B cell (primary cell): ENCODE measurements at regions not wholly inside any gene's neighbourhood (a gene's known extent, or its start where the extent isn't known, plus 50 kb on each side); places are given as distances from the start of the nearest gene placed in this dataset.

ENCODE experiments used
- ATAC-seq: fragments of 200-7000 bp; cut with Tn5 transposase; one replicate; pipeline ENCODE4 v1.10.0; 2021; ENCODE audit warnings: low read depth, mild to moderate bottlenecking, moderate number of reproducible peaks, moderate library complexity
- CTCF ChIA-PET: fragments of 350-600 bp; sonication (Branson Sonifier 250); formaldehyde crosslinking; loops from one replicate; lab custom pipeline; 2021; ENCODE audit warnings: antibody characterized with exemption, inconsistent platforms; lab: Charles Lee
- POLR2A ChIA-PET: fragments of 350-600 bp; sonication (Branson Sonifier 250); formaldehyde crosslinking; loops from one replicate; lab custom pipeline; 2021; ENCODE audit warnings: antibody characterized with exemption; lab: Charles Lee
- DNase-seq: peaks from one replicate; pipeline ENCODE4 v3.0.0; 2013
- H2AFZ ChIP-seq: 2 replicates; pipeline ENCODE4 v1.6.1; 2012; ENCODE audit warnings: mild to moderate bottlenecking, low read depth, low read length; ENCODE audit not compliant: insufficient read depth, poor library complexity, severe bottlenecking
- H3K27ac ChIP-seq, 2 donors: 1 replicate in 1 of 2; 2 replicates in 1 of 2; pipeline ENCODE4 v1.5.1; 2012 to 2013; ENCODE audit warnings: low read length in 2 of 2, mild to moderate bottlenecking in 2 of 2, moderate library complexity in 1 of 2
- H3K27me3 ChIP-seq, 4 experiments: fragments of 200-600 bp in 1 of 4; sonication (generic) in 1 of 4; replicated peaks in 1 of 4; 1 replicate in 2 of 4; 2 replicates in 2 of 4; pipeline versions ENCODE4 v1.6.1 to v1.7.0; 2013 to 2016; ENCODE audit warnings: low read length in 3 of 4, mild to moderate bottlenecking in 2 of 4, mixed read lengths in 1 of 4, moderate library complexity in 1 of 4; ENCODE audit not compliant: insufficient read depth in 4 of 4, control insufficient read depth in 3 of 4; ENCODE audit errors: control extremely low read depth in 1 of 4
- H3K36me3 ChIP-seq, 2 experiments: replicated peaks in 1 of 2; 1 replicate in 1 of 2; 2 replicates in 1 of 2; pipeline versions ENCODE4 v1.6.1 to v1.7.1; 2013; ENCODE audit warnings: low read length in 1 of 2; ENCODE audit not compliant: insufficient read depth in 2 of 2, control insufficient read depth in 1 of 2; ENCODE audit errors: control extremely low read depth in 1 of 2, extremely low read depth in 1 of 2
- H3K4me1 ChIP-seq, 2 donors: fragments of 200-600 bp in 1 of 2; sonication (generic) in 1 of 2; 1 replicate in 1 of 2; 2 replicates in 1 of 2; pipeline versions ENCODE4 v1.5.1 to v1.6.1; 2013 to 2017; ENCODE audit warnings: low read length in 2 of 2; ENCODE audit not compliant: control insufficient read depth in 2 of 2, insufficient read depth in 2 of 2
- H3K4me2 ChIP-seq: replicated peaks from 2 replicates; pipeline ENCODE3; 2012; ENCODE audit warnings: mild to moderate bottlenecking, low read depth, low read length; ENCODE audit not compliant: poor library complexity, severe bottlenecking
- H3K4me3 ChIP-seq, 5 experiments: fragments of 200-600 bp in 1 of 5; sonication (generic) in 1 of 5; 1 replicate in 3 of 5; 2 replicates in 2 of 5; pipeline versions ENCODE4 v1.5.1 to v1.7.0; 2011 to 2016; ENCODE audit warnings: low read length in 4 of 5, mild to moderate bottlenecking in 4 of 5, low read depth in 2 of 5, control low read depth in 1 of 5, moderate library complexity in 1 of 5; ENCODE audit not compliant: insufficient read depth in 1 of 5; ENCODE audit errors: control extremely low read depth in 1 of 5, extremely low read depth in 1 of 5
- H3K79me2 ChIP-seq: fragments of 200-600 bp; sonication (generic); one replicate; pipeline ENCODE4 v1.6.0; 2016; ENCODE audit warnings: low read length; ENCODE audit not compliant: control insufficient read depth, insufficient read depth
- H3K9ac ChIP-seq: fragments of 200-600 bp; sonication (generic); 2 replicates; pipeline ENCODE4 v1.6.1; 2017; ENCODE audit warnings: mild to moderate bottlenecking, low read length, moderate library complexity
- H3K9me3 ChIP-seq, 3 donors: one replicate each; pipeline versions ENCODE4 v1.6.1 to v1.7.1; 2013; ENCODE audit warnings: low read length in 2 of 3; ENCODE audit not compliant: control insufficient read depth in 2 of 3, insufficient read depth in 1 of 3; ENCODE audit errors: control extremely low read depth in 1 of 3
- H4K20me1 ChIP-seq: 2 replicates; pipeline ENCODE4 v1.6.0; 2012; ENCODE audit warnings: mild to moderate bottlenecking, low read length; ENCODE audit not compliant: insufficient read depth, control insufficient read depth, poor library complexity, severe bottlenecking
- H3K27ac Mint-ChIP-seq: one replicate; pipeline ENCODE4 v1.8.0; 2021; ENCODE audit warnings: mixed read lengths
- H3K27me3 Mint-ChIP-seq: one replicate; pipeline ENCODE4 v1.8.0; 2021; ENCODE audit warnings: mixed read lengths
- H3K4me1 Mint-ChIP-seq: one replicate; pipeline ENCODE4 v1.8.0; 2021; ENCODE audit warnings: mixed read lengths
- H3K4me3 Mint-ChIP-seq: one replicate; pipeline ENCODE4 v1.8.0; 2021; ENCODE audit warnings: mixed read lengths
- H3K9me3 Mint-ChIP-seq: one replicate; pipeline ENCODE4 v1.8.0; 2022; ENCODE audit warnings: mixed read lengths; ENCODE audit not compliant: insufficient read depth
- CTCF ChIP-seq: fragments of 200-600 bp; IDR thresholded peaks from one replicate; pipeline ENCODE4 v1.8.0; 2022; ENCODE audit warnings: antibody characterized with exemption, mild to moderate bottlenecking
- EZH2 ChIP-seq: IDR thresholded peaks from 2 replicates; pipeline ENCODE4 v1.6.1; 2012; ENCODE audit warnings: borderline replicate concordance, low read depth, mild to moderate bottlenecking, moderate library complexity, low read length; ENCODE audit not compliant: insufficient read depth, poor library complexity, severe bottlenecking
- WGBS: methylation state at CpG from one replicate; pipeline ENCODE4 v1.1.5; 2013; ENCODE audit warnings: missing lambda C conversion rate; ENCODE audit not compliant: insufficient coverage; 5-methylcytosine and 5-hydroxymethylcytosine counted together
- intact Hi-C: fragments of 100-400 bp; cut with micrococcal nuclease; formaldehyde crosslinking; loops from one replicate; pipeline ENCODE4 v1.10.0; 2022

DNA sequence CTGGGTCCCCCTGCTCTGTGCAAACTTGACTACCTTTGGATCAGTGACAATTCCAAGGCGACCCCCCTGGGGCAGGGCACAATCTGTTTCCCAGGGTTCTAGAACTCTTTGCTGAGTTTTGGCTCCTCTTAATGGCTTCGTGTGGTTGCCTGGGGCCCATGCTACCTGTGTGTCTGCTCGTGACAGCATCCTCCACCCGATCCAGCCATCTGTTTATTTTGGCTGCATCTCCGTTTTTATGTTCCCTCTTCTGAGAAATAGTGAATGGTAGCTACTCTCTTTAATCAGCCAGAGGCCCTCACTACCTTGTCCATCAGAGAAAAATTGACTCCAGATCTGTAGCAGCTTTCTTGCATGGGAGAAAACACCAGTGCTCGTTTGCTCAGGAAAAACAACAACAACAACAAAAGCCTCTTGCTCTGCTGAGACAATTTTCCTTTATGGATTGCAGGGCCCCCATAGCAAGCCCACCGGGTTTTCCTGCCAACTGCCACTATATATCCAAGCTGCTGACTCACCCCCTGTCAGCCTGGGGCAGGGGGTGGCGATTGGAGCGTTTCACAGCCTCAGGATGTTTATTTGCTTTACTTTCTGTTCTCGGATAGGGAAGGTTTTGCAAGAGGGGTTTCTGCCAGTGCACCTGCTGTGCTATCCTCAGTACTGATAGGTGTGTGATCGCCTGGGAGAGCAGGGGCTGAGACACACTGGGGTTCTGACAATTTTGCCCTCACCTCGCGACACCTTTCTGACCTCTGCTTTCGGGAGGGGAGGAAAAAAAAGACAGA is 607.8 kb downstream of the BNC2 start:
- ChIA-PET POLR2A (no interaction called here), CTCF (no interaction called here)
- no peak overlapping the region for H2AFZ ChIP-seq
- no peak overlapping the region for H3K27ac Mint-ChIP-seq
- no peak overlapping the region for H3K9ac ChIP-seq
- H3K4me2 ChIP-seq = no peak overlapping the region
- no peak for TF ChIP-seq CTCF
- no peak for TF ChIP-seq EZH2
- ATAC-seq (no peak), DNase-seq (no peak)
- 21% methylated on average over 7 of the region's 14 CpGs for WGBS
- intact Hi-C loops = no loop called here
- H3K27ac ChIP-seq = no peak overlapping the region
- no peaks in the 10 kb centered on the region for H3K4me1 ChIP-seq
- peaks cover 0 to 5% (median 0%) of the 10 kb centered on the region in 4 experiments for H3K27me3 ChIP-seq
- no peaks in the 10 kb centered on the region for H3K79me2 ChIP-seq
- no peak overlapping the region for H3K4me3 ChIP-seq
- no peaks in the 10 kb centered on the region for H3K27me3 Mint-ChIP-seq
- H3K4me3 Mint-ChIP-seq = no peak overlapping the region
- H3K36me3 ChIP-seq = no peaks in the 10 kb centered on the region
- H3K9me3 Mint-ChIP-seq = no peaks in the 10 kb centered on the region
- H4K20me1 ChIP-seq = no peaks in the 10 kb centered on the region
- H3K9me3 ChIP-seq = peaks cover 0 to 7% (median 0%) of the 10 kb centered on the region in 3 donors
- no peaks in the 10 kb centered on the region for H3K4me1 Mint-ChIP-seq

DNA sequence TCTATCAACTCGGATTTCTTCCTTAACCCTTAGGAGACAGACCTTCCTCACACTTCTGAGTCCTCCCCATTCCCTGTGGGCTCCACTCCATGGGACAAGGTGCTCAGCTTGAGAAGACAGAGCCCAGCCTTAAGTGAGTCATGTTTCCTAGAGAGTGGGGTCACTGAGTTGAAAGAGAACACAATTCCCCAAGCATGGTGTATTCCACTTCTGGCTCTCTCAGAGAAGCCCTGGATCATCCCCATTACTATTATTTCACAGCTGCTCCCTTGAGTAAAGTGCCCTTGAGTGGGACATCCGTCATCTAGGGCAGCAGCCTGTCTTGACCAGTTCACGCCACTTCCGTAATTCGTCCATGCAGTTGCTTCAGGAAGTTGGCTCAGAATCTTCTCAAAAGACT is 604.8 kb downstream of the BNC2 start:
- H3K27me3 Mint-ChIP-seq = no peaks in the 10 kb centered on the region
- ChIA-PET CTCF (no interaction called here), POLR2A (no interaction called here)
- H3K4me1 ChIP-seq = no peaks in the 10 kb centered on the region
- H3K9me3 Mint-ChIP-seq = no peaks in the 10 kb centered on the region
- no peaks in the 10 kb centered on the region for H4K20me1 ChIP-seq
- TF ChIP-seq CTCF = no peak
- TF ChIP-seq EZH2 = no peak
- H3K4me3 ChIP-seq = no peak overlapping the region
- H3K27ac ChIP-seq = no peak overlapping the region
- no peak overlapping the region for H3K27ac Mint-ChIP-seq
- H3K9me3 ChIP-seq = peaks cover 0 to 7% (median 0%) of the 10 kb centered on the region in 3 donors
- DNase-seq (no peak), ATAC-seq (no peak)
- 98% methylated on average over 4 of the region's 5 CpGs for WGBS
- no peaks in the 10 kb centered on the region for H3K36me3 ChIP-seq
- H2AFZ ChIP-seq = no peak overlapping the region
- no peaks in the 10 kb centered on the region for H3K79me2 ChIP-seq
- intact Hi-C loops = no loop called here
- H3K4me2 ChIP-seq = no peak overlapping the region
- no peaks in the 10 kb centered on the region for H3K4me1 Mint-ChIP-seq
- H3K9ac ChIP-seq = no peak overlapping the region
- no peak overlapping the region for H3K4me3 Mint-ChIP-seq
- H3K27me3 ChIP-seq = peaks cover 0 to 5% (median 0%) of the 10 kb centered on the region in 4 experiments
